A549 (cell line): ENCODE measurements at regions not wholly inside any gene's neighbourhood (a gene's known extent, or its start where the extent isn't known, plus 50 kb on each side); places are given as distances from the start of the nearest gene placed in this dataset.

ENCODE experiments used
- ATAC-seq, 2 experiments: fragments of 200-7000 bp in 1 of 2; fragments of >200 bp in 1 of 2; cut with Nextera tagmentation in 1 of 2; cut with Tn5 transposase in 1 of 2; 3 replicates each; pipeline versions ENCODE4 v1.8.0 to v1.9.1; 2018 to 2020; ENCODE audit warnings: mild to moderate bottlenecking in 1 of 2, moderate library complexity in 1 of 2
- CTCF ChIA-PET: fragments of 300-600 bp; sonication (Branson Sonifier 250); formaldehyde crosslinking; extraction: SDS; loops from one replicate; lab custom pipeline; 2021; ENCODE audit warnings: antibody characterized with exemption, inconsistent platforms; lab: Yijun Ruan, JAX
- POLR2A ChIA-PET: fragments of 350-600 bp; formaldehyde crosslinking; extraction: SDS; loops from one replicate; lab custom pipeline; 2021; ENCODE audit warnings: antibody characterized with exemption, inconsistent platforms; lab: Yijun Ruan, JAX
- DNase-seq, 2 experiments: peaks; one replicate each; pipeline versions ENCODE4 v3.0.0 to v3.0.0-alpha.2; 2011 to 2016; ENCODE audit warnings: low read depth in 1 of 2, low spot score in 1 of 2
- FAIRE-seq: peaks from 2 replicates; lab custom pipeline; 2011; peaks lifted over from hg19 to GRCh38; lab: Jason Lieb, UNC
- H3K27ac ChIP-seq, 2 experiments: fragments of >200 bp; sonication (Bioruptor Twin); formaldehyde crosslinking; 3 replicates each; pipeline ENCODE4 v1.5.1; 2016 to 2017
- H3K4me1 ChIP-seq: fragments of >200 bp; sonication (Bioruptor Twin); formaldehyde crosslinking; 3 replicates; pipeline ENCODE4 v1.6.1; 2016
- H3K4me2 ChIP-seq: fragments of >200 bp; sonication (Bioruptor Twin); formaldehyde crosslinking; 3 replicates; pipeline ENCODE4 v1.6.1; 2016
- H3K4me3 ChIP-seq: fragments of >200 bp; sonication (Bioruptor Twin); formaldehyde crosslinking; 3 replicates; pipeline ENCODE4 v1.5.1; 2016
- H3K9me3 ChIP-seq: fragments of >200 bp; sonication (Bioruptor Twin); formaldehyde crosslinking; 3 replicates; pipeline ENCODE4 v1.6.1; 2016
- BCL3 ChIP-seq: fragments of >200 bp; sonication (Bioruptor Twin); formaldehyde crosslinking; IDR thresholded peaks from 3 replicates; pipeline ENCODE4 v1.6.1; 2016
- CHD2 ChIP-seq: fragments of 150-350 bp; IDR thresholded peaks from 2 replicates; pipeline ENCODE4 v1.6.1; 2014; ENCODE audit warnings: low read length; ENCODE audit not compliant: partially characterized antibody
- HES2 ChIP-seq: fragments of >200 bp; sonication (Bioruptor Twin); formaldehyde crosslinking; IDR thresholded peaks from 2 replicates; pipeline ENCODE4 v1.6.1; 2016
- KDM1A ChIP-seq: fragments of 200-600 bp; sonication (generic); IDR thresholded peaks from 2 replicates; pipeline ENCODE4 v1.6.1; 2016; ENCODE audit warnings: low read depth, mild to moderate bottlenecking
- MAFK ChIP-seq: fragments of 450-650 bp; IDR thresholded peaks from 2 replicates; pipeline ENCODE4 v1.6.1; 2014; ENCODE audit not compliant: partially characterized antibody
- MAZ ChIP-seq: fragments of 150-350 bp; IDR thresholded peaks from 2 replicates; pipeline ENCODE4 v1.6.1; 2014; ENCODE audit warnings: antibody characterized with exemption, low read depth, low read length, borderline replicate concordance
- MYC ChIP-seq: IDR thresholded peaks from 2 replicates; pipeline ENCODE4 v1.6.1; 2012; ENCODE audit warnings: mild to moderate bottlenecking, inconsistent platforms, low read length, improper control_type of control experiment, borderline replicate concordance
- PBX3 ChIP-seq: IDR thresholded peaks from 2 replicates; pipeline ENCODE4 v1.6.1; 2012
- POLR2A ChIP-seq: IDR thresholded peaks from 2 replicates; pipeline ENCODE4 v1.6.1; 2012; ENCODE audit warnings: mild to moderate bottlenecking, low read length
- RFX5 ChIP-seq: fragments of 450-650 bp; IDR thresholded peaks from 2 replicates; pipeline ENCODE4 v1.7.1; 2014; ENCODE audit warnings: antibody characterized with exemption, mild to moderate bottlenecking, moderate library complexity
- RNF2 ChIP-seq: fragments of 200-600 bp; sonication (generic); IDR thresholded peaks from 2 replicates; pipeline ENCODE4 v1.6.1; 2016; ENCODE audit warnings: low read depth, mild to moderate bottlenecking, antibody characterized with exemption, moderate library complexity, borderline replicate concordance
- TFCP2L1 ChIP-seq: fragments of 250-450 bp; sonication (Bioruptor Pico); IDR thresholded peaks from 2 replicates; pipeline ENCODE4 v1.5.0; 2021; ENCODE audit warnings: mild to moderate bottlenecking
- TP53 ChIP-seq: fragments of 250-450 bp; sonication (Bioruptor Pico); IDR thresholded peaks from 2 replicates; pipeline ENCODE4 v1.5.0; 2021; ENCODE audit warnings: mild to moderate bottlenecking, moderate library complexity
- USF2 ChIP-seq: fragments of 450-650 bp; IDR thresholded peaks from 2 replicates; pipeline ENCODE4 v1.6.1; 2014; ENCODE audit warnings: antibody characterized with exemption
- WGBS: methylation state at CpG from one replicate; pipeline ENCODE4 v1.1.6; 2017; ENCODE audit errors: missing lambda C conversion rate; 5-methylcytosine and 5-hydroxymethylcytosine counted together

GRCh38 chr21:16302851-16303282 is 573.1 kb downstream of the USP25 start:
- FAIRE-seq: no peak
- peaks cover 5% of the 10 kb centered on the region; the same call in 1 of the 3 replicates for H3K4me1 ChIP-seq
- TF ChIP-seq TP53 (CRISPR knock-in tag) (no peak), BCL3 (no peak), MAFK (peak; percentile 15), MYC (no peak)
- TF ChIP-seq, all 56 proteins: peak for 1
- no peak overlapping the region for H3K27ac ChIP-seq
- CTCF ChIA-PET: no interaction called here
- H3K4me3 ChIP-seq: no peak overlapping the region
- POLR2A ChIA-PET: no interaction called here
- 47% methylated on average over 4 of the region's 4 CpGs for WGBS
- DNase-seq: peak in 1 of 2 experiments; percentile 53
- peak in 1 of 2 experiments; percentile 83; a peak in 3 of 6 replicates for ATAC-seq
- no peaks in the 10 kb centered on the region for H3K9me3 ChIP-seq
- H3K4me2 ChIP-seq: no peak overlapping the region

GRCh38 chr21:16304174-16305095 is 574.7 kb downstream of the USP25 start:
- ATAC-seq (no peak), FAIRE-seq (no peak), DNase-seq (no peak)
- no peak overlapping the region for H3K4me2 ChIP-seq
- peaks cover 5% of the 10 kb centered on the region; the same call in 1 of the 3 replicates for H3K4me1 ChIP-seq
- no peaks in the 10 kb centered on the region for H3K9me3 ChIP-seq
- 73% methylated on average over 6 of the region's 6 CpGs for WGBS
- no peak overlapping the region for H3K27ac ChIP-seq
- TF ChIP-seq PBX3: no peak
- TF ChIP-seq MAZ: no peak
- no peak for TF ChIP-seq HES2
- TF ChIP-seq USF2: no peak
- no peak for TF ChIP-seq MYC
- ChIA-PET POLR2A (no interaction called here), CTCF (no interaction called here)
- no peak overlapping the region for H3K4me3 ChIP-seq

GRCh38 chr21:16305686-16306085 is 575.9 kb downstream of the USP25 start:
- Histone ChIP-seq H3K27ac (no peak overlapping the region), H3K4me1 (peaks cover 5% of the 10 kb centered on the region; the same call in 1 of the 3 replicates), H3K9me3 (no peaks in the 10 kb centered on the region), H3K4me2 (no peak overlapping the region), H3K4me3 (no peak overlapping the region)
- FAIRE-seq: no peak
- DNase-seq: no peak
- ATAC-seq: no peak
- TF ChIP-seq MAFK (no peak), RFX5 (no peak), RNF2 (no peak), KDM1A (no peak), CHD2 (no peak), TFCP2L1 (no peak), PBX3 (no peak), POLR2A (no peak)
- ChIA-PET CTCF (no interaction called here), POLR2A (no interaction called here)
- WGBS: 90% methylated on average over 6 of the region's 6 CpGs
